SK-N-SH treated with all-trans-retinoic acid at 6 μM for 48 hours (cell line): ENCODE measurements at regions not wholly inside any gene's neighbourhood (a gene's known extent, or its start where the extent isn't known, plus 50 kb on each side); places are given as distances from the start of the nearest gene placed in this dataset.

Source experiments
- BACH2 ChIP-seq: fragments of 250-450 bp; sonication (Bioruptor Pico); IDR thresholded peaks from 2 replicates; pipeline ENCODE4 v1.9.0; 2021; ENCODE audit warnings: mild to moderate bottlenecking, borderline replicate concordance
- CSRNP3 ChIP-seq: fragments of 250-450 bp; sonication (Bioruptor Pico); IDR thresholded peaks from 2 replicates; pipeline ENCODE4 v1.5.1; 2021; ENCODE audit warnings: mild to moderate bottlenecking, moderate library complexity
- PATZ1 ChIP-seq: fragments of 250-450 bp; sonication (Bioruptor Pico); IDR thresholded peaks from 2 replicates; pipeline ENCODE4 v1.8.0; 2020; ENCODE audit warnings: mild to moderate bottlenecking, moderate library complexity, borderline replicate concordance
- PPARA ChIP-seq: fragments of 250-450 bp; sonication (Bioruptor Pico); IDR thresholded peaks from 2 replicates; pipeline ENCODE4 v1.5.0; 2020; ENCODE audit warnings: mild to moderate bottlenecking, borderline replicate concordance
- RARB ChIP-seq: fragments of 250-450 bp; sonication (Bioruptor Pico); IDR thresholded peaks from 2 replicates; pipeline ENCODE4 v1.8.0; 2021; ENCODE audit warnings: mild to moderate bottlenecking, moderate library complexity
- SNAI2 ChIP-seq: fragments of 250-450 bp; sonication (Bioruptor Pico); IDR thresholded peaks from 2 replicates; pipeline ENCODE4 v1.5.0; 2020; ENCODE audit warnings: mild to moderate bottlenecking, moderate library complexity
- TOX ChIP-seq: fragments of 250-450 bp; sonication (Bioruptor Pico); IDR thresholded peaks from 2 replicates; pipeline ENCODE4 v1.8.0; 2021; ENCODE audit warnings: mild to moderate bottlenecking, moderate library complexity, borderline replicate concordance
- ZFP30 ChIP-seq: fragments of 450-650 bp; formaldehyde crosslinking; IDR thresholded peaks from 2 replicates; pipeline ENCODE4 v1.5.0; 2022; ENCODE audit warnings: mild to moderate bottlenecking, moderate library complexity
- ZNF8 ChIP-seq: fragments of 450-650 bp; formaldehyde crosslinking; IDR thresholded peaks from 2 replicates; pipeline ENCODE4 v1.5.0; 2020; ENCODE audit warnings: mild to moderate bottlenecking, moderate library complexity

GRCh38 chr15:53448232-53449015, 311.0 kb downstream of the WDR72 start:
- TF ChIP-seq ZNF8 (no peak), SNAI2 (no peak), PPARA (no peak), CSRNP3 (CRISPR knock-in tag) (no peak), ZFP30 (no peak), TOX (CRISPR knock-in tag) (no peak), PATZ1 (CRISPR knock-in tag) (no peak), BACH2 (CRISPR knock-in tag) (no peak), RARB (CRISPR knock-in tag) (no peak)
